ENCODE measurements at regions not wholly inside any gene's neighbourhood (a gene's known extent, or its start where the extent isn't known, plus 50 kb on each side); places are given as distances from the start of the nearest gene placed in this dataset.

DNA sequence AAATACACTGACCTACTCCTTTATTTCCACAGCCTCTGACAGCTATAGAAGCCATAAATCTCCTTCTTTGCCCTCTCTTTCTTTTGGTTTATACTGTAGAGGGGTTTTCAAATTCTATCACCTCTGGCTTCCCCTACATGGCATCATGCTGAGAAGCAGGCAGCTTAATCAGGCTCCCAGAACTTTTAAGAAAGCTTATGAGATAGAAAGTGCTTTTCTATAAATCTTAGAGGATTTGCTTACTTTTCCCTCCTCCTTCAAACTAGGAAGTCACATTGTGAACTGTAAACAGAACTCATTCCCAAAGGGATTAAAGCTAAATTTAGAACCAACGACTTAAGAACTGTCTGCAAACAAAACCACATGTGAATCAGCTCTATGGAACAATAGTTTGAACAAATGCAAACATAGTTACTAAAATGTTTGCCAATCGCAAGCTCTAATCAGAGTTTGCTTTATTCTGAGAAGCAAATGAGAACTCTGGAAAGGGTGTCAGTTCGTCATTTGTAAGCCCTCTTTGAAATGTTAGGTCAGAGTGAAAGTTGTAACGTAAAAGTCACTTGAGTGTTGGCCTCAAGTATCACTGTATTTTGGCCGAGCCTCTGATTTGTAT is 344.1 kb downstream of the RFC3 start:
- TF ChIP-seq EZH2 (IDR thresholded peaks at IDR 0.05; ENCODE audit: borderline replicate concordance, low read depth, low read length, severe bottlenecking) (no peak), POLR2AphosphoS5 (IDR thresholded peaks at IDR 0.05; ENCODE audit: insufficient read depth, low read depth, low read length) (no peak), FOS (IDR thresholded peaks at IDR 0.05; ENCODE audit: borderline replicate concordance, insufficient read depth, low read length) (peak; percentile 40), MYC (IDR thresholded peaks at IDR 0.05; ENCODE audit: low read depth, low read length) (no peak), POLR2A (IDR thresholded peaks at IDR 0.05; ENCODE audit: low read depth, low read length) (no peak), JUN (IDR thresholded peaks at IDR 0.05; ENCODE audit: borderline replicate concordance, insufficient read depth, insufficient read length, low read depth) (peak; percentile 34)
- TF ChIP-seq, protein P1, sequence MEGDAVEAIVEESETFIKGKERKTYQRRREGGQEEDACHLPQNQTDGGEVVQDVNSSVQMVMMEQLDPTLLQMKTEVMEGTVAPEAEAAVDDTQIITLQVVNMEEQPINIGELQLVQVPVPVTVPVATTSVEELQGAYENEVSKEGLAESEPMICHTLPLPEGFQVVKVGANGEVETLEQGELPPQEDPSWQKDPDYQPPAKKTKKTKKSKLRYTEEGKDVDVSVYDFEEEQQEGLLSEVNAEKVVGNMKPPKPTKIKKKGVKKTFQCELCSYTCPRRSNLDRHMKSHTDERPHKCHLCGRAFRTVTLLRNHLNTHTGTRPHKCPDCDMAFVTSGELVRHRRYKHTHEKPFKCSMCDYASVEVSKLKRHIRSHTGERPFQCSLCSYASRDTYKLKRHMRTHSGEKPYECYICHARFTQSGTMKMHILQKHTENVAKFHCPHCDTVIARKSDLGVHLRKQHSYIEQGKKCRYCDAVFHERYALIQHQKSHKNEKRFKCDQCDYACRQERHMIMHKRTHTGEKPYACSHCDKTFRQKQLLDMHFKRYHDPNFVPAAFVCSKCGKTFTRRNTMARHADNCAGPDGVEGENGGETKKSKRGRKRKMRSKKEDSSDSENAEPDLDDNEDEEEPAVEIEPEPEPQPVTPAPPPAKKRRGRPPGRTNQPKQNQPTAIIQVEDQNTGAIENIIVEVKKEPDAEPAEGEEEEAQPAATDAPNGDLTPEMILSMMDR (IDR thresholded peaks at IDR 0.05; ENCODE audit: extremely low read depth in 1 of 2, insufficient read depth in 1 of 2, low read depth in 1 of 2, low read length in 2 of 2): no peak
- CTCF ChIA-PET: interaction anchor here (0.7 to 1.5 kb wide), 5 partner anchors 9 to 80 kb away, joined by 3 to 9 read pairs (median 3); no protein-coding TSS in a partner anchor
- Histone ChIP-seq H3K9me3 (replicated peaks; ENCODE audit: control insufficient read depth, insufficient read depth, low read length) (no peaks in the 10 kb centered on the region), H2AFZ (ENCODE audit: low read depth, low read length) (peak overlapping the region; percentile 94), H3K27me3 (ENCODE audit: control insufficient read depth in 2 of 2, insufficient read depth in 2 of 2, low read length in 2 of 2) (no peaks in the 10 kb centered on the region), H3K4me3 (replicated peaks in 1 of 3; ENCODE audit: insufficient read depth in 1 of 3, low read depth in 1 of 3, low read length in 3 of 3) (peak overlapping the region in 1 of 3 experiments; percentile 41), H3K79me2 (ENCODE audit: control insufficient read depth, insufficient read depth, low read length) (no peaks in the 10 kb centered on the region), H4K20me1 (replicated peaks; ENCODE audit: control insufficient read depth, extremely low read depth, insufficient read depth, low read length) (no peaks in the 10 kb centered on the region), H3K27ac (ENCODE audit: insufficient read depth, low read depth, low read length) (peak overlapping the region; percentile 95), H3K9ac (replicated peaks; ENCODE audit: extremely low read depth, insufficient read depth, low read length) (peak overlapping the region; percentile 76), H3K4me1 (ENCODE audit: control insufficient read depth, extremely low read depth, insufficient read depth, low read length) (peaks cover 38% of the 10 kb centered on the region), H3K36me3 (ENCODE audit: control insufficient read depth in 2 of 2, extremely low read depth in 1 of 2, insufficient read depth in 2 of 2, low read length in 2 of 2) (no peaks in the 10 kb centered on the region), H3K4me2 (ENCODE audit: insufficient read depth, low read length) (peak overlapping the region; percentile 95), H3K9me1 (replicated peaks; ENCODE audit: control insufficient read depth, extremely low read depth, insufficient read depth, low read length) (no peaks in the 10 kb centered on the region)
- dilution Hi-C loops (cut with MboI; ENCODE audit: extremely low pct_ligation_motif_present, low sequenced_read_pairs): no loop called here
- FAIRE-seq (peak; percentile 84), DNase-seq (ENCODE audit: low read depth, low spot score) (peak; percentile 89)
- POLR2A ChIA-PET: no interaction called here
- no TSS peak for BruUV-seq (replicated peaks)
- intact Hi-C loops (cut with micrococcal nuclease): no loop called here
